22Rv1 (cell line): ENCODE measurements at regions not wholly inside any gene's neighbourhood (a gene's known extent, or its start where the extent isn't known, plus 50 kb on each side); places are given as distances from the start of the nearest gene placed in this dataset.

Source experiments
- CTCF ChIP-seq: fragments of 450-650 bp; IDR thresholded peaks from 2 replicates; pipeline ENCODE4 v1.5.1; 2017; ENCODE audit warnings: mild to moderate bottlenecking
- ZFX ChIP-seq: fragments of 450-650 bp; IDR thresholded peaks from 2 replicates; pipeline ENCODE4 v1.6.1; 2017; ENCODE audit warnings: antibody characterized with exemption, borderline replicate concordance

GRCh38 chr4:177921715-177922114 lies 479.5 kb upstream of the AGA start:
- TF ChIP-seq CTCF (no peak), ZFX (no peak)
